ENCODE measurements at regions not wholly inside any gene's neighbourhood (a gene's known extent, or its start where the extent isn't known, plus 50 kb on each side); places are given as distances from the start of the nearest gene placed in this dataset.

GRCh38 chr5:83407931-83408330, 63.6 kb upstream of the VCAN start:
- TF ChIP-seq, protein P1, sequence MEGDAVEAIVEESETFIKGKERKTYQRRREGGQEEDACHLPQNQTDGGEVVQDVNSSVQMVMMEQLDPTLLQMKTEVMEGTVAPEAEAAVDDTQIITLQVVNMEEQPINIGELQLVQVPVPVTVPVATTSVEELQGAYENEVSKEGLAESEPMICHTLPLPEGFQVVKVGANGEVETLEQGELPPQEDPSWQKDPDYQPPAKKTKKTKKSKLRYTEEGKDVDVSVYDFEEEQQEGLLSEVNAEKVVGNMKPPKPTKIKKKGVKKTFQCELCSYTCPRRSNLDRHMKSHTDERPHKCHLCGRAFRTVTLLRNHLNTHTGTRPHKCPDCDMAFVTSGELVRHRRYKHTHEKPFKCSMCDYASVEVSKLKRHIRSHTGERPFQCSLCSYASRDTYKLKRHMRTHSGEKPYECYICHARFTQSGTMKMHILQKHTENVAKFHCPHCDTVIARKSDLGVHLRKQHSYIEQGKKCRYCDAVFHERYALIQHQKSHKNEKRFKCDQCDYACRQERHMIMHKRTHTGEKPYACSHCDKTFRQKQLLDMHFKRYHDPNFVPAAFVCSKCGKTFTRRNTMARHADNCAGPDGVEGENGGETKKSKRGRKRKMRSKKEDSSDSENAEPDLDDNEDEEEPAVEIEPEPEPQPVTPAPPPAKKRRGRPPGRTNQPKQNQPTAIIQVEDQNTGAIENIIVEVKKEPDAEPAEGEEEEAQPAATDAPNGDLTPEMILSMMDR (IDR thresholded peaks at IDR 0.05; ENCODE audit: insufficient read depth, low read length) = no peak
- no peak for TF ChIP-seq POLR2AphosphoS5 (IDR thresholded peaks at IDR 0.05; ENCODE audit: low read depth)
